NAMALWA (cell line): ENCODE measurements at regions not wholly inside any gene's neighbourhood (a gene's known extent, or its start where the extent isn't known, plus 50 kb on each side); places are given as distances from the start of the nearest gene placed in this dataset.
A peak's percentile ranks its signal among the peaks of the same experiment; 100 is the strongest.

Experiments
- DNase-seq: peaks from one replicate; pipeline ENCODE4 v3.0.0-alpha.2; 2015; ENCODE audit warnings: low spot score

DNA sequence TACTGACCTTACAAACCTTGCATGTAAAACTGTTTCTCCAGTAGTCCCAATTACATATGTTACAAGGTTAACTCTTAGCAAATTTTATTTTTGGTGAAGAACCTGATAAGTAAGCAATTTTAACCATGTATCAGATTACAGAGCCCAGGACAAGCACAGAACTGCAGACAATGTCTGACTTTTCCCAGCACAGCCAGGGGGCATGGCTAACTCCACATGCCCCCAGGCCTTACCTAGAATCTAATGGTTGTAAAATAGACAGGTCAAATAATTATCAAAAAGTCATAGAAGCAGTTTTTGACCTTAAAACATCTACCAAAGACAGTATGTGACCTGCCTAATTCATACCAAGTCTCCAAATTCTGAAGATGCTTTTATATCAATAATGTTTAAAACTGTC is 364.1 kb downstream of the FOXO1 start:
- DNase-seq: no peak

- no peak for DNase-seq
Measured at GRCh38 chr13:40304391-40304790, 362.1 kb downstream of the FOXO1 start.

GRCh38 chr13:40306817-40307216 is 359.6 kb downstream of the FOXO1 start:
- DNase-seq: no peak

DNA sequence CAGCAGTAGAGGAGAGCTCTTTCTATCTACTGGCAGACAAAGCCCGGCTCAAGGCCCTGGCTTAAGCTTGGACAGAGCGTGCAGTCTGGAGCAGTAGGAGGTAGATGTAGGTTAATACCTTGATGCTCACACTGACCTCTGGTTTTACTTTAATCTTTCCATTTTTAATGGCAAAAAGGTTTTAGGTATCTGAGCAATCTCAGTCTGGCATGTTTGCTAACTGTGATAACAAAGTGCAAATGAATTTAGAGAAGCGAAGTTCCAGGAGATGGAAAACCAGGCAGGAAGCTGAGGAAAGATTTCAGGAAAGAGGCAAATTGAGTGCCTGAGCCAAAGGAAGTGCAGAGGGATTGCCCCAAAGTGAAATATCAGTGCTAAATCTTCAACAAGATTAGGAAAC is 356.6 kb downstream of the FOXO1 start:
- no peak for DNase-seq

DNA sequence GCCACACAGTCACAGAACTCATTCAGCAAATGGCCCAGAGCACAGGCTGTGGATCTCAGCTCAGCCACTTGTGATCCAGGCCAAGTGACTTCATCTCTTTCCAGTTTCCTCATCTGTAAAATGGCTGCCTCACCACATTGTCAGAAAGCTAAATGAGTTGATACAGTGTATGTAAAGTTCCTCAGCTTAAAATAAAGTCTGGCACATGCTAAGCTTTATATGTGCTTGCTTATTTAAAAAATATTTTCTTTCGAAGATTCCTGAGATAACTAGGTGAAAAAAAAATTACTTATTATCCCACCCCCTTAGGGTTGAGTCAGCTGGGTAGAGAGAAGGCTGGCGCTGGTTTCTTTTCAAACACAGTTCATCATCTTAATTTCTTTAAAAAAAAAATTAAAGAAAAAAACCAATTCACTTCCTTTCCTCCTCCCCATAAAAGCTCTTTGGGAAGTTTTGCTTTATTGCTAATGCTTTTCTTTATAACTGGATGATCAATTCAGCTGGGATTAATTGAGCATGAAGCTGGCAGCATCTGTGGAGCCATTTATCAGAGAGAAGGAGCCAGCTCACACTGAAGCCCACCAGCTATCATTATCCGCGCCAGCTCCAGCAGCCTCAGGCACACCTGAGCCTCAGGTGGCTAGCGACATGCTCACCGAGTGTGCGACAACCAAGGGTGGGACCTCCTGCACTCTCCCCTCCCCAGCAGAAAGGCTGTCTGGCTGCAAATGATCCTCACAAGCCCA is 354.9 kb downstream of the FOXO1 start:
- DNase-seq: no peak

- no peak for DNase-seq
Measured at GRCh38 chr13:40313269-40314200, 352.9 kb downstream of the FOXO1 start.

DNA sequence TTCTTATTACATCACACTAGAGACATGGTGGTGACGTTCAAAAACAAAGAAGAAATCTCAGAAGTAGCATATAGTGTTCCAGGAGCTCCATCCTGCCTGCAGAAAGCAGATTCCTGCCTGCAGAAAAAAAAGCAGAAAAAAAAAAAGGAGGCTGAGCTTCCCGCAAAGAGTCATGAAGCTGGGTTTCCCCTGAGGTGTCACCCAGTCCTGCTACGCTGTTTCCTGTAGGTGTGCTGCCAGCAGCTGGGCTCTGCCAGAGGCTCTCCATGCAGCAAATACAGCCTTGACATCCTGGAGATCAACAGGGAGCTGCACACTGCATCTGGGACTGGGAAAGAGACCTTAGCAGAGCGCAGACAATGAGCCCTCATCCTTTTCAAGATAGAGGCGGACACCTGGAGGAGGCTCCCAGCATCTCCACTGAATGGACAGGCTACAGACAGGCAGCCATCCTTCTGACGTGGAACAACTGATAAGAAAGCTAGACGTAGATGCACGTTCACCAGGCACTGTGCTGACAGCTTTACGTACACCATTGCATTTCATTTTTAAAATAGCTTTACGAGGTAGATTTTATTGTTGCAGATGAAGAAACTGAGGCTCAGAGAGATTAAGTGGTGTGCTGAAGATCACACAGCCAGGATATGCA is 350.9 kb downstream of the FOXO1 start:
- no peak for DNase-seq

DNA sequence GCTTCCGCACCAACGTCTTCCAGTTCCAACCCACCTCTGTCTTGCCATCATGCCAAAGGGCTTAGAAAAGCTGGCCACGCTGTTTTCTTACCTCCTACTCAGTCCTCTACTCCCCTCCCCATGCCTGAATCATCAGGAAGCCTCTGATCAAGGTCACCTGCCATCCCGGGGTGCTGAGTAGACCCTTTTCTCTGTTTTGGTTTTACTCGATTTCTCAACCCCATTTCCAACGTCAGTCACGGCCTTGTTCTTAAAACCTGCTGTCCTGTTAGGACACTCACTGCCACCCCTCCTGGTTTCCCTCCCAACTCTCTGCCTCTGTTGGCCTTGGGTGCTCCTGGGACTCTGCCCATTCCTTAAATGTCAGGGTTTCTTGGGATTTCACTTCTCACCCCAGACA is 350.1 kb downstream of the FOXO1 start:
- no peak for DNase-seq

DNA sequence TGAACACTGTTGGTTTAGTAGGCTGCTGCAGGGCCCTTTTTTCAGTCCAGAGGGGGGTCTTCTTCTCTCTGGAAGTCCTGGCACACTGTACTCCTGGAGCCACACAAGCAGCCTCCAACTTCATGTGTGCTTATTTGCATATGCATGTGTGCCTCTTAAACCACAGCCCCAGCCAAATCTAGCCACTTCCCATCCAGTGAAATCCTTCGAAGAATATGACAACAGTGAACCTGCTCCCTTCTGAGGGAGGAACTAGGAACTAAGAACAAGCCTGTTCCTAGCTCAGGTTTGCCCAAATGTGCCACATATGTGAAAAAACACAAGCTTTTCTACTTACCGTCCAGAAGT is 348.5 kb downstream of the FOXO1 start:
- DNase-seq: peak; percentile 42

DNA sequence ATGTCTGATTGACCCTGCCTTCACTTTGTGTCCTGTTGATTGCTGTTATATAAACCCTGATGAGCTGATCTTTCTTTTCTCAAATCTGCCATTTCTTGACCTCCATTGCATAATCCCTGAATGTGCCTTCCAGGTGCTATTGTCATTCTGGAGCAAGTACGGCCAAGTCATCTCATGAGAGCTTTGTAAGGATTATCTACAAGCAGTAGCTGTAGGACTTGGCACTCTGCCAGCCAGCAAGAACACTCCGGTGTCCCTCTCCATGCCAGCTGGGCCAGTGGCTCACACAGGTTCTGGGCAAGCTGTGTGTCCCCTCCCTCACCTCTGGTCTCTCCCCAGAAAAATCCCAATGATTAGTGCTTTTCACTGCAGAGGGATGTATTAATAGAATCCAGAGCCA is 348.1 kb downstream of the FOXO1 start:
- peak; percentile 41 for DNase-seq

- DNase-seq: no peak
Measured at GRCh38 chr13:40319699-40320579, 346.5 kb downstream of the FOXO1 start.

- DNase-seq: no peak
Measured at GRCh38 chr13:40328091-40328490, 338.4 kb downstream of the FOXO1 start.

DNA sequence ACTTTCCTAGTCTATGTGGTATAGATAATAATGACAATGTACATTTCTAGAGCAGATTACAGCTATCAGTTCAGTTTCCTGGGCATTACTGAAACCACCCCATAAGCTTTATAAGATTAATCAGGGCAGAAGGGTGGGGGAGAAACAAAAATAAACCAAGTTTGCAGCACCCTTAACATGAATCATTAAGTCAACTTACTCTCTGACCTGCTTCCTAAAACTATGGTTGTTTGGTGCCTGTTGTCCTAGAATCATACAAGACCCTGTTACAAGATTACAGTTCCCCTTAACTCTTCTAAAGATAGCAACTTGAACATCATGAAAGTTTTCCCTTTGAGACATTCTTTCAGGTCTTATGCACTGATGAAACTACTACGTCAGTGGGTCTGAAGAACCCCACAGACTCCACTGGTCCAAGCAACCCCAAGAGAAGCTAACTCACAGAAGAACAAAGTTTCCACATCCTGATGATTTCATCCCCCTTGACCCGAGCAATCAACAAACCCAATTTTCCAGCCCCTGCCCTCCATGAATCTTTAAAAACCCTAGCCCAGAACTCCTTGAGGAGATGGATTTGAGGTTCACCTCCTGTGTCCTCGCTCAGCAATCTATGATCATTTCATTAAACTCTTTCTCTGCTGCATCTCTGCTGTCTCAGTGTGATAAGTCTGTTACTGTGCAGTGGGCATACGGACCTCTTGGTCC is 336.5 kb downstream of the FOXO1 start:
- DNase-seq: no peak

- DNase-seq: no peak
Measured at GRCh38 chr13:40330950-40331349, 335.5 kb downstream of the FOXO1 start.

DNA sequence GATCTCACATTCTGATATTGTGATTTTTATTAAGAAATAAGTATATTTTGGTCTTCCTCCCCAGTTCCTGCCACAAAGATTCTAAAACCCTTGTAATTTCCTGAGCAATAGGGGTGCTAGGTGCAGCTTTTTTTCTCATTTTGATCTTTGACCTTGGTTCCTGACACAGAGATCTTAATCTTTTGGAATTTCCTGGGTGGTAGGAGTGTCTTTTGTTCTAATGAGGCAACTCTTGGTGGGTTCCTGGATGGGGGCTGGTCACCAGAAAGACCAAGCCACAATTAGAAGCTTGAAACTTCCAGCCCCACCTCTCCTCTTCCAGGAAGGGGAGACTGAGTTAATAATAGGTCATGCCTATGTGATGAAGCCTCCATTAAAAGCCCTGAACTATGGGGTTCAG is 334.6 kb downstream of the FOXO1 start:
- DNase-seq: no peak

DNA sequence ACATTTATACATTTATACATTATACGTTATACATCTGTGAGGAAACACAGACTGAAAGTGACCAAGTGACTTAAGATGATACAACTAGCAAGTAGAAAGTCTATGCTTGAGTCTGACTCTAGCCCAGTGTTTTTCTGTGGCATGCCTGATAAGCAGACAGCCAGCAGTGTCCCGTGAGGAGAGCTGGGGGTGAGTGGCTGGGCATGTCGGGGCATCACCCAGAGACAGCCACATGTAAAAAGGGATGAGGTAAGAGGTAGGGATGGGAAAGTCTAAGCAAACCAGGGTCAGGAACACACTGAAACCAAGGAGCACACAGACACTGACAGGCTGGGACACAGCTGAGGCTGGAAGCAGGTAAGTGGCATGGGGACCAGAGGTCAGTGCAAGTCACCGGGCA is 333.2 kb downstream of the FOXO1 start:
- no peak for DNase-seq

DNA sequence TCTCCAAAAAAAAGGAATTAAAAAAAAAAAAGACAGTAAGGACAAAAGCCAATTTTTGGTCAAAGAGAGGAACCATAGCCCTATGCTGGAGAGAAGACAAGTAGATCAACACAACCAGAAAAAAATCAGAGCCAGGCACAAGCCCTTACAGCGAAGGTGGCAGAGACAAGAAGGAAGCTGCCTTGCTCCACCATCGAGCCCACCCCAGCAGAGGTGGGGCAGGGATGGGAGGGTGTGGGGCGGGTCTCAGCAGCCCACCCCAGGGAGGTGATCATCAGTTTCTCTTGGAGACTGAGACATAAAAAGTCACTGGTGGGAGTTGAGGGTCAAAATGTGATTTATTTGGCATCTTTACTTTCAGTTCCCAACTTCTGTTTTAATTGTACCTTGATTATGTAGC is 332.4 kb downstream of the FOXO1 start:
- no peak for DNase-seq

DNA sequence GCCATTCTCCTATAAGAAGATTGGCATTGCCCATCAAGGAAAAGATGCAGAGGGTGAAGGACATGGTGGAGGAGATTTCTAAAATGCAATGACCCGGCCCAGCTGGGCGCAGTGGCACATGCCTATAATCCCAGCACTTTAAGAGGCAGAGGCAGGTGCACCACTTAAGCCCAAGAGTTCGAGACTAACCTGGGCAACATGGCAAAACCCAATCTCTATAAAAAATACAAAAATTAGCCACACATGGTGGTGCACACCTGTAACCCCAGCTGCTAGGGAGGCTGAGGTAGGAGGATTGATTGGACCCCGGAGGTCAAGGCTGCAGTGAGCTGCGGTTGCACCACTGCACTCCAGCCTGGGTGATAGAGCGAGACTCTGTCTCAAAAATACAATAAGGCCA is 331.8 kb downstream of the FOXO1 start:
- no peak for DNase-seq

DNA sequence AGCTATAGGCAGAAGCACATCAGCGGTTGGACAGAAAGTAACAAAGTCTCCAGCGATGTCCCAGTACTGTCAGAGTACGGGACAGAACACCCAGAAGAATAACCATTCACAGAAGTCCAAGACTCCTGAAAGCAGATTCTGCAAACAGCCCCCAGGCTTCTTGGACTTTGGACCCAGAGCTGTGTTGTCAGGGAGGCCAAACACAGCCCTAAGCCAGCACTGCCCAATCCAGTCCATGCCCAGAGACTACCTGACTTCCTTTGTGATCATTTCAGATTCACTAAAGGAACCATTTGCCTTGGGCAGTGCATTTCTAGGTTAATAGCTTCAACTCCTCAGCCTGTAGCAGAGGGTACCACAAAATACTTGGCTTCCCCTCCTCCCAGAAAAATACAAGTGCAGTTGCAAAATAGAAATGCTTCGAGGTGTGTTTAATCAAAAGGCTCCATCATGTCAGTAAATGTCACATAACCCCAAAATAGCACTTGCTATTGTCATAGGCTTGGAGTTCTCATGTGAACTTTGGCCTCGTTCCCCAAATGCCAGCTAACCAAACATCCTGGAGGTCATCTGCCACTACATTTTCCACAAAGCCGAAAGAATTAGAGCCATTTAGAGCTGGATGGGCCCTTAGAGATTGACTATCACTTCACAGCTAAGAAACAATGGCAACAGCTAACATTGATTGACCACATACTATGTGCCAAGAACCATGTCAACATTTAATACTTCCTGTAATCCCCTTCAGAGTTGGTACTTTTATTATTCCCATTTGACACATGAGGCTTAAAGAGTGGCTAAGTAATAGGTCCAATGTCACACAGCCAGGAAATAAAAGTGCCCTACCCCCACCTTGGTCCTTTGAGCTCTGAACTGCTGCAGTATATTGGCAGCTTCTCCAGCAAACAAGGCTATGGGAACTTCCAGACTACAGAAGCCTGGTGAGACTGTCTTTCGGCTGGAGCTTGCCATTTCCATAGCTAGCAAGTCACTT is 329.9 kb downstream of the FOXO1 start:
- no peak for DNase-seq

- no peak for DNase-seq
Measured at GRCh38 chr13:40337651-40338050, 328.8 kb downstream of the FOXO1 start.
